ENCODE measurements at regions not wholly inside any gene's neighbourhood (a gene's known extent, or its start where the extent isn't known, plus 50 kb on each side); places are given as distances from the start of the nearest gene placed in this dataset.

DNA sequence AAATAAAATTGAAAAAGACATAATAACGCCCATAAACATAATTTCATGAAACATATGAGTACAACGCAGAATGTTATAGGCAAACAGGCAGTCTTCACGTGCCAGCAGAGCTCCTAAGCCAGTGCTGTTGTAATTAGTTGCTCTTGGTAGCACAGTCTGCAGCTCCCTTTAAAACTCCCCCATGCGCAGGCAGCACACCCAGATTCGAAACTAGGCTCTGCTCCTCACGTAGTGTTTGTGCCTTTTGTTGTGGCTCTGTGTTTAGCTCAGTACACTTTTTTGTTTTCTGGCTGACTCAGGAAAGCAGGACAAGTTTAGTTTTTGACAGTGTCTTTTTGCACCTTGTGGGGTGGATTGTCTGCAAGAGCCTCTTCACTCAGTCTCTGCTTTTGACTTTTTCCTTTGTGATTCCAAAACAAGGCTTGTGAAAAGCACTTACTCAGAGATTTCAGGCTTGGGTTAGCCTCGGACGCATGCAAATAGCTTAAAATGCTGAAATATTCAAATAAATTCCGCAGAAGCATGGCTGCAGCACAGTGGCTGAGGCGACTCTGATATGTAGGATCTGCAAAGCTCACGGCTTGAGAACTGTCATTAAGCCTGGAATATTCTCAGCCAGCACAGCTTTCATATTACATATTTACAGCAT is 113.6 kb downstream of the IRX1 start:
- DNase-seq (ENCODE audit: low read depth in 1 of 2, low spot score in 1 of 2): no peak
- TF ChIP-seq CTCF (IDR thresholded peaks at IDR 0.05; ENCODE audit: insufficient read depth, low read length) (no peak), SPI1 (IDR thresholded peaks at IDR 0.05; ENCODE audit: borderline replicate concordance, low read depth) (no peak), GABPA (IDR thresholded peaks at IDR 0.05; ENCODE audit: low read depth) (no peak)
- TF ChIP-seq, protein P1, sequence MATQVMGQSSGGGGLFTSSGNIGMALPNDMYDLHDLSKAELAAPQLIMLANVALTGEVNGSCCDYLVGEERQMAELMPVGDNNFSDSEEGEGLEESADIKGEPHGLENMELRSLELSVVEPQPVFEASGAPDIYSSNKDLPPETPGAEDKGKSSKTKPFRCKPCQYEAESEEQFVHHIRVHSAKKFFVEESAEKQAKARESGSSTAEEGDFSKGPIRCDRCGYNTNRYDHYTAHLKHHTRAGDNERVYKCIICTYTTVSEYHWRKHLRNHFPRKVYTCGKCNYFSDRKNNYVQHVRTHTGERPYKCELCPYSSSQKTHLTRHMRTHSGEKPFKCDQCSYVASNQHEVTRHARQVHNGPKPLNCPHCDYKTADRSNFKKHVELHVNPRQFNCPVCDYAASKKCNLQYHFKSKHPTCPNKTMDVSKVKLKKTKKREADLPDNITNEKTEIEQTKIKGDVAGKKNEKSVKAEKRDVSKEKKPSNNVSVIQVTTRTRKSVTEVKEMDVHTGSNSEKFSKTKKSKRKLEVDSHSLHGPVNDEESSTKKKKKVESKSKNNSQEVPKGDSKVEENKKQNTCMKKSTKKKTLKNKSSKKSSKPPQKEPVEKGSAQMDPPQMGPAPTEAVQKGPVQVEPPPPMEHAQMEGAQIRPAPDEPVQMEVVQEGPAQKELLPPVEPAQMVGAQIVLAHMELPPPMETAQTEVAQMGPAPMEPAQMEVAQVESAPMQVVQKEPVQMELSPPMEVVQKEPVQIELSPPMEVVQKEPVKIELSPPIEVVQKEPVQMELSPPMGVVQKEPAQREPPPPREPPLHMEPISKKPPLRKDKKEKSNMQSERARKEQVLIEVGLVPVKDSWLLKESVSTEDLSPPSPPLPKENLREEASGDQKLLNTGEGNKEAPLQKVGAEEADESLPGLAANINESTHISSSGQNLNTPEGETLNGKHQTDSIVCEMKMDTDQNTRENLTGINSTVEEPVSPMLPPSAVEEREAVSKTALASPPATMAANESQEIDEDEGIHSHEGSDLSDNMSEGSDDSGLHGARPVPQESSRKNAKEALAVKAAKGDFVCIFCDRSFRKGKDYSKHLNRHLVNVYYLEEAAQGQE (IDR thresholded peaks at IDR 0.05; ENCODE audit: insufficient replicate concordance, low read depth): no peak
- H3K27me3 ChIP-seq (ENCODE audit: insufficient read depth, poor library complexity, severe bottlenecking): no peaks in the 10 kb centered on the region
- H3K27ac ChIP-seq (replicated peaks): no peak overlapping the region
- no peak overlapping the region for H3K4me3 ChIP-seq (replicated peaks; ENCODE audit: insufficient read depth, low read length)

DNA sequence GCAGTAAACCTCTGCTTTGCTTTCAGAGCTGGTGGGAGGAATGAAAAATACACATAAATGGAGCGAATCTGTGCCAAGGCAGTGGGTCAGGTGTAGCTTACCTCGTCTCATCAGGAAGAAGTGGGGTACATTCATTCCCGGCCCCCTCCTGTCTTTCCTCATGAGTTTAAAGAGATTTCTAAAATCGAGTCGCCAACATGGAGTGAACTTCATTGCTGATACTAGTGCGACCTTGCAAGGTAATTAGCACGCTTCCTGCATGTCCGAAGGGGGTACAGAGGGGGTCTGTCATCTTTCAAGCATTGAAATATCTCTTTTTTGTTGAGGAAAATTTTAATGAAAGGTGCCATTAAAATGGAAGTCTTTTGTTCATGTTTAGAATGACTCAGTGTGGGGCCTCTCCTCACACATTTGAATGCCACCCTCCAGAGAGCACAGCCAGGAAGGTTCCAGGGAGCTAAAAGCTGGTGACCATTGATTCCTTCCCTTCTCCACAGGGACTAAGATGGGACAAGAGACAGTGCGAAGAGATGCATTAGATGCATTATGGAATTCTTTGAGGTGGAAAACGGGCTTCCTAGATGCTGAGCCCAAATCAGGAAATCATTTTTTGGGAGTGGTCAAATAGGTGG is 114.2 kb downstream of the IRX1 start:
- H3K27ac ChIP-seq (replicated peaks): no peak overlapping the region
- DNase-seq (ENCODE audit: low read depth in 1 of 2, low spot score in 1 of 2): no peak
- no peak overlapping the region for H3K4me3 ChIP-seq (replicated peaks; ENCODE audit: insufficient read depth, low read length)
- H3K27me3 ChIP-seq (ENCODE audit: insufficient read depth, poor library complexity, severe bottlenecking): no peaks in the 10 kb centered on the region
- TF ChIP-seq POLR2AphosphoS5 (IDR thresholded peaks at IDR 0.05; ENCODE audit: low read depth) (no peak), SPI1 (IDR thresholded peaks at IDR 0.05; ENCODE audit: borderline replicate concordance, low read depth) (no peak), GABPA (IDR thresholded peaks at IDR 0.05; ENCODE audit: low read depth) (no peak), CTCF (IDR thresholded peaks at IDR 0.05; ENCODE audit: insufficient read depth, low read length) (no peak)

DNA sequence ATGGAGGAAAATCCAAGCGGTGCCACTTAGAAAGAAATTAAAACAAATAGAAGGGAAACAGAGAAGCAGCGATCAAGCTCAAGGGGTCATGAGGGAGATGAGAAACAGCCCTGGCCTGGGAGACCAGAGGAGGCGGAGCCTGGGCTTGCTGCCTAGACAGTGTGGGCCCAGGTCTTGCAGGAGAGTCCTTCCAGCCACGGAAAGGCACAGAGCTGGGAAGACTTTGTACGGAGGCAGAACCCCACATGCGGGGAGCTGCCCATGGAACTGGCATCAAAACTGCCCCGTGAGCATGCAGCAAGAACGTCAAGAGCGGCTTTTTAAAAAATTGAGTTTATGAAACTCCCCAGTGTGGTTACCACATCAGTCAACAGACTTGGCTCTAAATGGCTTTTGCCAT is 119.4 kb downstream of the IRX1 start:
- Histone ChIP-seq H3K27me3 (ENCODE audit: insufficient read depth, poor library complexity, severe bottlenecking) (no peaks in the 10 kb centered on the region), H3K4me3 (replicated peaks; ENCODE audit: insufficient read depth, low read length) (no peak overlapping the region), H3K27ac (replicated peaks) (no peak overlapping the region)
- TF ChIP-seq, protein P1 (IDR thresholded peaks at IDR 0.05; ENCODE audit: insufficient replicate concordance, low read depth): no peak
- DNase-seq (ENCODE audit: low read depth in 1 of 2, low spot score in 1 of 2): no peak

- DNase-seq (ENCODE audit: low read depth in 1 of 2, low spot score in 1 of 2): no peak
- no peak overlapping the region for H3K27ac ChIP-seq (replicated peaks)
- no peaks in the 10 kb centered on the region for H3K27me3 ChIP-seq (ENCODE audit: insufficient read depth, poor library complexity, severe bottlenecking)
- H3K4me3 ChIP-seq (replicated peaks; ENCODE audit: insufficient read depth, low read length): no peak overlapping the region
- no peak for TF ChIP-seq SPI1 (IDR thresholded peaks at IDR 0.05; ENCODE audit: borderline replicate concordance, low read depth)
- no peak for TF ChIP-seq GABPA (IDR thresholded peaks at IDR 0.05; ENCODE audit: low read depth)
- no peak for TF ChIP-seq POLR2AphosphoS5 (IDR thresholded peaks at IDR 0.05; ENCODE audit: low read depth)
- no peak for TF ChIP-seq CTCF (IDR thresholded peaks at IDR 0.05; ENCODE audit: insufficient read depth, low read length)
- TF ChIP-seq, protein P1 (IDR thresholded peaks at IDR 0.05; ENCODE audit: insufficient replicate concordance, low read depth): no peak
Measured at GRCh38 chr5:3729631-3730030, 134.0 kb downstream of the IRX1 start.
